SK-N-SH (cell line): ENCODE measurements at regions not wholly inside any gene's neighbourhood (a gene's known extent, or its start where the extent isn't known, plus 50 kb on each side); places are given as distances from the start of the nearest gene placed in this dataset.

ENCODE experiments used
- CTCF ChIA-PET: fragments of 300-600, 350-600 bp; formaldehyde crosslinking; extraction: SDS; loops from one replicate; lab custom pipeline; 2021; lab: Yijun Ruan, JAX
- POLR2A ChIA-PET: fragments of 350-600 bp; sonication (Branson Sonifier 250); formaldehyde crosslinking; extraction: SDS; loops from one replicate; lab custom pipeline; 2020; ENCODE audit warnings: antibody characterized with exemption, inconsistent platforms; lab: Yijun Ruan, JAX
- DNase-seq: peaks from one replicate; pipeline ENCODE4 v3.0.0; 2012
- H2AFZ ChIP-seq: fragments of 200-600 bp; sonication (generic); 2 replicates; pipeline ENCODE4 v1.8.1; 2016; ENCODE audit warnings: antibody characterized with exemption, mild to moderate bottlenecking, low read depth
- H3F3A ChIP-seq: fragments of 200-600 bp; sonication (generic); replicated peaks from 2 replicates; pipeline ENCODE3; 2016; ENCODE audit warnings: antibody characterized with exemption, mild to moderate bottlenecking; ENCODE audit not compliant: insufficient read depth
- H3K27ac ChIP-seq, 2 experiments: fragments of 200-500 bp in 1 of 2; fragments of 200-600 bp in 1 of 2; sonication (Bioruptor generic) in 1 of 2; sonication (generic), shearing (Covaris generic) in 1 of 2; 2 replicates each; pipeline versions ENCODE4 v1.5.1 to v1.6.1; 2014 to 2016; ENCODE audit warnings: low read depth in 2 of 2, inconsistent platforms in 1 of 2, low read length in 1 of 2, mild to moderate bottlenecking in 1 of 2, mixed read lengths in 1 of 2
- H3K27me3 ChIP-seq: fragments of 200-600 bp; sonication (generic), shearing (Covaris generic); 2 replicates; pipeline ENCODE4 v1.6.1; 2016; ENCODE audit warnings: mixed run types; ENCODE audit not compliant: insufficient read depth
- H3K36me3 ChIP-seq, 2 experiments: fragments of 200-500 bp in 1 of 2; fragments of 200-600 bp in 1 of 2; sonication (Bioruptor generic) in 1 of 2; sonication (generic) in 1 of 2; replicated peaks in 1 of 2; 2 replicates each; pipeline versions ENCODE3 to v1.5.1; 2014 to 2016; ENCODE audit warnings: low read length in 1 of 2, mild to moderate bottlenecking in 1 of 2; ENCODE audit not compliant: insufficient read depth in 2 of 2, control insufficient read depth in 1 of 2
- H3K4me1 ChIP-seq, 2 experiments: fragments of 200-500 bp in 1 of 2; fragments of 200-600 bp in 1 of 2; sonication (Bioruptor generic) in 1 of 2; sonication (generic), shearing (Covaris generic) in 1 of 2; 2 replicates each; pipeline versions ENCODE4 v1.5.1 to v1.6.1; 2014 to 2016; ENCODE audit warnings: low read depth in 1 of 2, low read length in 1 of 2, mixed run types in 1 of 2; ENCODE audit not compliant: insufficient read depth in 2 of 2, control insufficient read depth in 1 of 2
- H3K4me2 ChIP-seq: fragments of 200-600 bp; sonication (generic), shearing (Covaris generic); 2 replicates; pipeline ENCODE4 v1.6.1; 2017; ENCODE audit warnings: mixed run types
- H3K4me3 ChIP-seq, 2 experiments: fragments of 200-500 bp in 1 of 2; fragments of 200-600 bp in 1 of 2; sonication (Bioruptor generic) in 1 of 2; sonication (generic), shearing (Covaris generic) in 1 of 2; 2 replicates each; pipeline versions ENCODE4 v1.5.1 to v1.8.1; 2014 to 2016; ENCODE audit warnings: low read depth in 2 of 2, inconsistent platforms in 1 of 2, low read length in 1 of 2, mild to moderate bottlenecking in 1 of 2, mixed read lengths in 1 of 2, moderate library complexity in 1 of 2
- H3K79me2 ChIP-seq: fragments of 200-600 bp; sonication (generic); 2 replicates; pipeline ENCODE4 v1.8.1; 2017; ENCODE audit warnings: mild to moderate bottlenecking; ENCODE audit not compliant: insufficient read depth
- H3K9ac ChIP-seq: fragments of 200-600 bp; sonication (generic); 2 replicates; pipeline ENCODE4 v1.6.1; 2017; ENCODE audit warnings: mixed run types
- H3K9me2 ChIP-seq: fragments of 200-600 bp; sonication (generic); 2 replicates; pipeline ENCODE4 v1.6.1; 2017; ENCODE audit warnings: mixed run types
- H3K9me3 ChIP-seq: fragments of 200-600 bp; sonication (generic); 2 replicates; pipeline ENCODE4 v1.6.1; 2017; ENCODE audit warnings: mixed run types, mild to moderate bottlenecking, moderate library complexity
- H4K20me1 ChIP-seq: fragments of 200-600 bp; sonication (generic); 2 replicates; pipeline ENCODE4 v1.6.1; 2017; ENCODE audit warnings: mild to moderate bottlenecking, mixed run types; ENCODE audit not compliant: insufficient read depth
- CHD2 ChIP-seq: fragments of 150-350 bp; IDR thresholded peaks from 2 replicates; pipeline ENCODE4 v1.6.1; 2018; ENCODE audit warnings: low read length; ENCODE audit not compliant: partially characterized antibody
- FOSL2 ChIP-seq: IDR thresholded peaks from 2 replicates; pipeline ENCODE4 v1.4.0; 2012; ENCODE audit warnings: low read depth, mild to moderate bottlenecking, moderate library complexity, borderline replicate concordance
- FOXM1 ChIP-seq: IDR thresholded peaks from 2 replicates; pipeline ENCODE4 v1.4.0; 2012; ENCODE audit warnings: low read depth, mild to moderate bottlenecking
- GATA2 ChIP-seq: sonication (generic); formaldehyde crosslinking; IDR thresholded peaks from 2 replicates; pipeline ENCODE4 v1.5.0; 2020; ENCODE audit warnings: mild to moderate bottlenecking, missing genetic modification reagents
- MEF2A ChIP-seq: IDR thresholded peaks from 2 replicates; pipeline ENCODE4 v1.4.0; 2012; ENCODE audit warnings: low read depth, borderline replicate concordance
- MXI1 ChIP-seq: IDR thresholded peaks from 2 replicates; pipeline ENCODE4 v1.6.1; 2012; ENCODE audit warnings: mild to moderate bottlenecking, low read depth, low read length, improper control_type of control experiment
- NFIC ChIP-seq: IDR thresholded peaks from 2 replicates; pipeline ENCODE4 v1.4.0; 2012; ENCODE audit warnings: borderline replicate concordance
- NRF1 ChIP-seq: IDR thresholded peaks from 2 replicates; pipeline ENCODE4 v1.6.1; 2012; ENCODE audit warnings: low read depth, mild to moderate bottlenecking, low read length
- RFX5 ChIP-seq: IDR thresholded peaks from 2 replicates; pipeline ENCODE4 v1.6.1; 2012; ENCODE audit warnings: mild to moderate bottlenecking, improper control_type of control experiment, low read length
- RXRA ChIP-seq: IDR thresholded peaks from 2 replicates; pipeline ENCODE4 v1.4.0; 2012; ENCODE audit warnings: low read depth, mild to moderate bottlenecking, borderline replicate concordance
- YY1 ChIP-seq: IDR thresholded peaks from 2 replicates; pipeline ENCODE4 v1.4.0; 2012; ENCODE audit warnings: low read depth, mild to moderate bottlenecking
- ZBTB33 ChIP-seq: IDR thresholded peaks from 2 replicates; pipeline ENCODE4 v1.4.0; 2012; ENCODE audit warnings: low read depth, borderline replicate concordance
- WGBS: methylation state at CpG from one replicate; pipeline ENCODE4 v1.1.6; 2017; ENCODE audit warnings: low lambda C conversion rate; 5-methylcytosine and 5-hydroxymethylcytosine counted together
- TF ChIP-seq, protein P1 (sequence below): fragments of 200-600 bp; sonication (generic); IDR thresholded peaks from 2 replicates; pipeline ENCODE4 v1.6.1; 2017; ENCODE audit warnings: antibody characterized with exemption, mild to moderate bottlenecking, moderate library complexity

GRCh38 chr5:36417221-36417620 is 115.5 kb upstream of the RANBP3L start:
- no peak overlapping the region for H3K9ac ChIP-seq
- H3K9me2 ChIP-seq: no peaks in the 10 kb centered on the region
- H3K27me3 ChIP-seq: peaks cover 50% of the 10 kb centered on the region; the same call in 1 of the 2 replicates
- POLR2A ChIA-PET: no interaction called here
- H3K4me1 ChIP-seq: no peaks in the 10 kb centered on the region
- 6% methylated on average over 3 of the region's 3 CpGs for WGBS
- TF ChIP-seq FOXM1 (no peak), YY1 (no peak), NRF1 (no peak), RXRA (no peak), FOSL2 (no peak), MEF2A (no peak), GATA2 (CRISPR knock-in tag) (no peak)
- TF ChIP-seq, all 33 proteins: peak for 0
- H3K36me3 ChIP-seq: no peaks in the 10 kb centered on the region
- H3K27ac ChIP-seq: no peak overlapping the region
- no peaks in the 10 kb centered on the region for H3F3A ChIP-seq
- H3K4me2 ChIP-seq: no peak overlapping the region
- no peaks in the 10 kb centered on the region for H3K79me2 ChIP-seq
- H3K9me3 ChIP-seq: no peaks in the 10 kb centered on the region
- H2AFZ ChIP-seq: no peak overlapping the region
- H4K20me1 ChIP-seq: no peaks in the 10 kb centered on the region
- no peak overlapping the region for H3K4me3 ChIP-seq
- CTCF ChIA-PET: interaction anchor here (1.0 to 5.6 kb wide), 4 partner anchors 42 to 276 kb away, joined by 3 to 123 read pairs (median 12); no protein-coding TSS in a partner anchor
- no peak for DNase-seq

DNA sequence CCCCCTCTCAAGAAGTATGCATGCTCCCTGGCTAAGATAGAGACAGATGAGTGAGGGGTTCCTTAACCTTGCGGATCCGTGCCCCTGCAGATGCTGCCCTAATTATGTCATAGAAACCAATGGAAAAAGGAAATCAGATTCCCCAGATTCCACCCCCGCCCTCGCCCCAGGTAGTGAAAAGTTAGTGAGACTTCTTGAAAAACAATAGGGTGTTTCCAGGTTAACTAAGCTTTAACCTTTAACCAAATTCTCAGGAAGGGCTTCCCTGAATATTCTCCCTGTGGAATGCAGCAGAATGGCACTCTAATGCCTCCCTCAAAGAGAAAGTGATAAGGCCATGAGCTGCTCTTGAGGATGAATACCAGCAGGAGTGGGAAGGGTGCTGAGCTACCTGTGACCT is 116.0 kb upstream of the RANBP3L start:
- H3K27ac ChIP-seq: no peak overlapping the region
- no peak overlapping the region for H2AFZ ChIP-seq
- H3K9ac ChIP-seq: no peak overlapping the region
- H3F3A ChIP-seq: no peaks in the 10 kb centered on the region
- H3K9me2 ChIP-seq: no peaks in the 10 kb centered on the region
- H3K36me3 ChIP-seq: no peaks in the 10 kb centered on the region
- POLR2A ChIA-PET: no interaction called here
- DNase-seq: no peak
- H3K27me3 ChIP-seq: peaks cover 53% of the 10 kb centered on the region; the same call in 1 of the 2 replicates
- H4K20me1 ChIP-seq: no peaks in the 10 kb centered on the region
- no peaks in the 10 kb centered on the region for H3K9me3 ChIP-seq
- TF ChIP-seq ZBTB33 (no peak), RXRA (no peak), NFIC (no peak), MXI1 (no peak), RFX5 (no peak), CHD2 (no peak), GATA2 (CRISPR knock-in tag) (no peak)
- TF ChIP-seq, protein P1, sequence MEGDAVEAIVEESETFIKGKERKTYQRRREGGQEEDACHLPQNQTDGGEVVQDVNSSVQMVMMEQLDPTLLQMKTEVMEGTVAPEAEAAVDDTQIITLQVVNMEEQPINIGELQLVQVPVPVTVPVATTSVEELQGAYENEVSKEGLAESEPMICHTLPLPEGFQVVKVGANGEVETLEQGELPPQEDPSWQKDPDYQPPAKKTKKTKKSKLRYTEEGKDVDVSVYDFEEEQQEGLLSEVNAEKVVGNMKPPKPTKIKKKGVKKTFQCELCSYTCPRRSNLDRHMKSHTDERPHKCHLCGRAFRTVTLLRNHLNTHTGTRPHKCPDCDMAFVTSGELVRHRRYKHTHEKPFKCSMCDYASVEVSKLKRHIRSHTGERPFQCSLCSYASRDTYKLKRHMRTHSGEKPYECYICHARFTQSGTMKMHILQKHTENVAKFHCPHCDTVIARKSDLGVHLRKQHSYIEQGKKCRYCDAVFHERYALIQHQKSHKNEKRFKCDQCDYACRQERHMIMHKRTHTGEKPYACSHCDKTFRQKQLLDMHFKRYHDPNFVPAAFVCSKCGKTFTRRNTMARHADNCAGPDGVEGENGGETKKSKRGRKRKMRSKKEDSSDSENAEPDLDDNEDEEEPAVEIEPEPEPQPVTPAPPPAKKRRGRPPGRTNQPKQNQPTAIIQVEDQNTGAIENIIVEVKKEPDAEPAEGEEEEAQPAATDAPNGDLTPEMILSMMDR: no peak
- H3K4me3 ChIP-seq: no peak overlapping the region
- CTCF ChIA-PET: interaction anchor here (1.0 to 5.6 kb wide), 3 partner anchors 42 to 276 kb away, joined by 3 to 123 read pairs (median 5); no protein-coding TSS in a partner anchor
- no peaks in the 10 kb centered on the region for H3K79me2 ChIP-seq
- 12% methylated on average over 4 of the region's 4 CpGs for WGBS
- H3K4me2 ChIP-seq: no peak overlapping the region
- H3K4me1 ChIP-seq: no peaks in the 10 kb centered on the region
